ENCODE measurements at regions not wholly inside any gene's neighbourhood (a gene's known extent, or its start where the extent isn't known, plus 50 kb on each side); places are given as distances from the start of the nearest gene placed in this dataset.
A peak's percentile ranks its signal among the peaks of the same experiment; 100 is the strongest.
"Not testable (repeated sequence)": the region's sequence is repeated elsewhere in the genome, so short reads cannot be mapped to it uniquely, and the experiment has no call there.

DNA sequence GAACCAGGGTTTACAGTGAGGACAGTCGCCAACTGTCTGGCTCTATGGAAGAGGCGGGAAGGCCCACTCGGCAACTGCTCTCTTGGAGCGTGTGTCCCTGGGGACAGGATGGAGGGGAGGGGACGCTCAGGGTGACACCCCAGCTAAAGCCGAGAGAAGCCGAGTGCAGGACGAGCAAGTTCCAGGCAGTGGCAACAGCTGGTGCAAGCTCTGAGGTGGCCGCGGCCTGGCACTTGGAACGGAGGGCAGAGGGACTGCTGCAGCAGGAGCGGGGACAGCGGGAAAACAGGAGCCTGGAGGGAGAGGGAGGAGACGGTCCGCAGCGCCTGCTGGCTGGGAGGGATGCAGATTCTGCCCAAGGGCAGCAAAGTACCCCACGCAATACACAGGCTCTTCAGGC, 113.8 kb upstream of the CCZ1B start:
- not testable (repeated sequence) for DNase-seq

DNA sequence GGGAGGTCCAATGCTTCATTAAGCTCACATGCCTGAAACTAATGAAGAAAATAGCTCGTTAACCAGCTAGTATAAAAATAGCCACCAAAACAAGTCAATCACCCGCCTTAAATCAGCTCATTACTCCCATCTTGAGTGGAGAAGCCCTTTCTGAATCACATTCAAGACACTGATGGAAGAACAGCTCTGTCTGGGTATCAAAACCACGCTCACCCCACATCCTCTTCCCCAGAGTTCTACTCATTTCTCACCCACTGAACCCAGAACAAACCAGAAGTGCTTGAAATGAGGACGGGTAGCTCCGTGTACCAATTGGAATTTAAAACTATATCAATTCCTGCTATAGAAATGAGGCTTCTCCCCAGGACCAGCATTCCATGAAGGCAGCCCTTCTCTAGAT, 120.8 kb upstream of the CCZ1B start:
- not testable (repeated sequence) for DNase-seq

- DNase-seq: not testable (repeated sequence)
These were observed 124.2 kb upstream of the CCZ1B start for GRCh38 chr7:6950231-6950630.

DNA sequence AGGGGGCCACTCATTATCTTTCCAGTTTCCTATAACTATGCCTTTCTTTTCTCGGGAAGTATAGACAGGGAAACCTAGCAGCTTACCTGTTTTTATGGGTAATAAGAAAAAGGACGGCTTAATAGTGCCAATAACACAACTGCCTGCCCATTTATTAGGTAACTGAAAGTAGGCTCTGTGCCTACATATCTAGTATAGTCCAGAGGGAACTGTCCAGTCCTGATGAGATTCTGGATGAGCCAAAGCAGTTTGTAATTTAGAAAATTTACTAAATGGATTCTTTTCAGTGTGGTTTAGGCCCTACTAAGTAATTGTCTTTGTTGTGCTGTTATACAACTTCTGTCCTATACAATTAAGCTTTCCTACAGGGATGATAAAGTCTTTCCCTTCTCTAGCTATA, 125.5 kb upstream of the CCZ1B start:
- DNase-seq: not testable (repeated sequence)

DNA sequence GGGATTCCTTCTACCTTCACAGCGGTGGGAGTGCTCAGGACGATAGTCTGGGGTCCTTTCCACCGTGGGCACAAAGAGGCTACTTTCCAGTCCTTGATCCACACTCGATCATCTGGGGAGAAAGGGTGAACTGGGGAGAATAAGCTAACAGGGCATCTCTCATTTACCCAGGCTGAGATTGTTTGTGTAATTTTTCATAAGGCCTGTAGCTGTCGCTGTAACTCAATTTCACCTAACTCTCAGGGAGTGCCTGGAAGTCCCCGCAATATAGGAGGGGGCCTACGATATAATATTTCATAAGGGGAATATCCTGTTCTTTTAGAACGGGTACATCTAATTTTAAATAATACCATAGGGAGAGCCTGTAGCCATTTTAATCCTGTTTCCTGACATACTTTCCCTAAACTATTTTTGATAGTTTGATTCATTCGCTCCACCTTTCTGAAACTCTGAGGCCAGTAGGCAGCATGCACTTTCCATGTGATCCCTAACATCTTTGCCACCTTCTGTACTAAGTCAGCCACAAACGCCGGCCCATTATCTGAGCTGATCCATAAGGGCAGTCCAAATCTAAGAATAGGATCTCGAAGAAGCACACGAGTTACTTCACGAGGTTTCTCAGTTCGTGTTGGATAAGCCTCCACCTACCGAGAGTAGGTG, 127.2 kb upstream of the CCZ1B start:
- peak in 1 of 2 donors; percentile 0 for DNase-seq

DNA sequence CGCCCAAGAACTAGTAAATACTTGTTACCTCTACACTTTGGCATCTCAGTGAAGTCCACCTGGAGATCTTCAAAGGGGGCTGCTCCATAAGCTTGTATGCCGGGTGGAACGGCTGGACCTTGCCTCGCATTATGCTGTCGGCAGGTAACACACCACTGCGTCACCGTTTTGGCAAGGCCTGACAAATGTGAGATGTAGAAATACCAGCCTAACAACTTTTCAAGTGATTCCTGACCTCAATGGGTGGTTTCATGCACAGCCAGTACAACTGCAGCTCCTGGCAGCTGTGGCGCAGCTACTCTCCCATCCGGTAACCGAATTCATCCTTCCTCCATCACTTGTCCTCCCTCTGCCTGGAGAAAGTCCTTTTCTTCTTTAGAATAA, 127.7 kb upstream of the CCZ1B start:
- DNase-seq: not testable (repeated sequence)

DNA sequence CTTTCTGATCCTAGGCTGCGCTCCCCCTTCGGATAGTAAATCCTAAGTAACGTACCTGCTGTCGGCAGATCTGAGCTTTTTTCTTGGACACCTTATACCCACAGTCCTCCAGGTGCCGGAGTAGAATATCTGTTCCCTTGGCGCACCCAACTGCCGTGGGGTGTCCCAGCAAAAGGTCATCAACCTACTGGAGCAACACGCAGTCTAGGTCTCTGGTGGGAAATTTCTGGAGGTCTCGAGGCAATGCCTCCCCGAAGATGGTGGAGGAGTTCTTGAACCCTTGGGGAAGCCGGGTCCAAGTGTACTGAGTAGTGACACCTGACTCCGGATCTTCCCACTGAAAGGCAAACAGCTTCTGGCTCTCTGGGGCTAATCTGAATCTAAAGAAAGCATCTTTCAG, 129.3 kb upstream of the CCZ1B start:
- not testable (repeated sequence) for DNase-seq

- not testable (repeated sequence) for DNase-seq
These were observed 130.0 kb upstream of the CCZ1B start for GRCh38 chr7:6955990-6956566.

DNA sequence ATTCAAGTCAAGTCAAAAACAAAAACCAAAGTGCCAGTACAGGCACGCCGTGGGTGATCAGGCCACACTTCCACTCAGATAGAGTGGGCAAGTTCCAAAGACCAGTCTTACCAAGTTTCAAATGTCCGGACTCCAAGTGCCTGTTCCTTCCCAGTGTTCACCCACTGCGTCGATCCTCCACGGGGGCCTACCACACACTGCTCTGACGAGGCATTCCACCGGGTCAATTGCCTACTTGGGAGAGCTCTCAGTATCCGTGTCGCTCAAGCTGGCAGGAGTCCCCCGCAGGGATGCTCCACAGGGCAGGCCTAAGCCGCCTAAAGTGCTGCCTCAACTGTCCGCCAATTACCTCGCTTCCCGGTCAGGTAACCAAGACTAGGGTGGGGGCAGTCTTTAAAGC, 132.3 kb upstream of the CCZ1B start:
- DNase-seq: not testable (repeated sequence)

- DNase-seq: not testable (repeated sequence)
These were observed 133.9 kb upstream of the CCZ1B start for GRCh38 chr7:6959942-6960341.

DNA sequence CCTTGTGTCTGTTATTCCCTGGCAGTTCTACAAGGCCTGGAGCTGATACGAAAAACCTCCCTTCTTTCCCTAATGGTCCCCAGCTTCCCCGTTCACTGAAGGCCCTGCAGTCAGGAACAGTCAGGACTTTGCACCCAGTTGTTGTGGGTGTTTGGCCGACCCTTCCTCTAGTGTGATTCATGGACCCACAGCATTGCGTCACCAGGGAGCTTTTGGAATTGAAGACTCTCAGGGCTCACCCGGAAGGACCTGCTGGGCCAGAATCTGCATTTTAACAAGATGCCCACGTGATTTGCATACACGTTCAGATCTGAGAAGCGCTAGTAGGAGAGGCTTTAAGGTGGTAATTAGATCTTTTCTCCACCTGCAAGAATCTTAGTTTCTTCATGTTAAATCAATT, 136.8 kb upstream of the CCZ1B start:
- DNase-seq: not testable (repeated sequence)

DNA sequence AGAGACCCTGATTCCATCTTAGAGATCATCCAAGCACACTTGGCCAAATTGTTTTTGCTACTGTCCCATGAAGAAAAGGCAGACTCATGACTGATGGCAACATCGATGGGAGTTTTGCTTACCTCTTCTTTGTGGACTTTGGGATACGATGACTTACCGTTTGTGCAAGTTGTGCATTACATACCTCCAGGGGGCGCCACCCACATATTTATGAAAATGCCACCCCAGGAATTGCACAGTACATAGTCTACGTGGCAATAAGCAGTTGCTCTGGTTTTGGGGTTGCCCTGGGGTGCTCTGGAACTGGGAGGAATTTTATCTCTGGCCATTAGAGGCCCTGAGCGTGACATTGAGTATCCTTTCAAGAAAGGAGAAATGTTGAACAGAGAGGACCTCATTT, 139.0 kb upstream of the CCZ1B start:
- peak; percentile 35 to 55 for DNase-seq

- DNase-seq: not testable (repeated sequence)
These were observed 144.1 kb upstream of the CCZ1B start for GRCh38 chr7:6970180-6970579.

- DNase-seq: not testable (repeated sequence)
These were observed 148.8 kb upstream of the CCZ1B start for GRCh38 chr7:6974876-6975275.

GRCh38 chr7:6975346-6975745, 149.3 kb upstream of the CCZ1B start:
- DNase-seq: not testable (repeated sequence)

DNA sequence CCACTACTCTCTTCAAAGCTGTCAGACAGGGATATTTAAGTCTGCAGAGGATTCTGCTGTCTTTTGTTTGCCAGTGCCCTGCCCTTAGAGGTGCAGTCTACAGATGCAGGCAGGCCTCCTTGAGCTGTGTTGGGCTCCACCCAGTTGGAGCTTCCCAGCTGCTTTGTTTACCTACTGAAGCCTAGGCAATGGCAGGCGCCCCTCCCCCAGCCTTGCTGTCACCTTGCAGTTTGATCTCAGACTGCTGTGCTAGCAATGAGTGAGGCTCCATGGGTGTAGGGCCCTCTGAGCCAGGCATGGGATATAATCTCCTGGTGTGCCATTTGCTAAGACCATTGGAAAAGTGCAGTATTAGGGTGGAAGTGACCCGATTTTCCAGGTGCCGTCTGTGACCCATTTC, 151.3 kb upstream of the CCZ1B start:
- DNase-seq: not testable (repeated sequence)

DNA sequence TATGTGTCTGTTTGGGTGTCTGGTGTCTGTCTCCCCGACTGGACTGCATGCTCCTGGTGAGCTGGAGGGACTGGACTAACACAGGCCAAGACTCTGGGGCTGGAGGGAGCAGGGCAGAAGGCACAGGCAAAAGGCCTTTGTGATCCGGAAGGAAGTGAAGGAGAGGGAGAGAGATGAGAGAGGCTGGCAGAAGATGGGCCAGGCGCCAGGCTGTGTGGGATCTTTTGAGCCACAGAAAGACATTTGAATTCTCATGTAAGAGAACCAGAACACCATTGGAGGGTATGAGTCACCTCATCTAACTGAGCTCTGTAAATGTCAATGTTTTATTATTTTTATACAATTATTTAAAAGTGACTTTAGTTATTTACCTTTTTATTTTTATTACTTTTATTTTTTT, 152.3 kb upstream of the CCZ1B start:
- DNase-seq: not testable (repeated sequence)

- not testable (repeated sequence) for DNase-seq
These were observed 153.4 kb upstream of the CCZ1B start for GRCh38 chr7:6979456-6979855.

DNA sequence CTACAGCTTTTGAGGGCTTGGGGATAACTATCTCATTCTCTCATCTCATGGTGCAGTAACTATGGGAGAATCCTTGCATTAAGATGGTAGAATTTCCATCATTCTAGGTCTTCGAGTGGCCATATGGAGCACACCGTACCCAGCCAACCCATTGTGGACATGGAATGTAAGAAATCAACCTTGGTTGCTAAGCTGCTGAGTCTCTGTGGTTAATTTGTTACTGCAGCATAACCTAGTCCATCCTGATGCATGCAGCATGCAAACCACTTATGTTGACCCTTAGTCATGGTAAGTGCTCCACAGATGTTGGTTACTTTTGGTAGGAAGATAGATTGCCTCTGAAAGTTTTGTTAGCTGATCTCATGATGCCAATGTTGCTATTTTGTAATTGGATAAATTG, 156.3 kb upstream of the CCZ1B start:
- DNase-seq: not testable (repeated sequence)

GRCh38 chr7:6986892-6987291, 160.8 kb upstream of the CCZ1B start:
- DNase-seq: not testable (repeated sequence)

DNA sequence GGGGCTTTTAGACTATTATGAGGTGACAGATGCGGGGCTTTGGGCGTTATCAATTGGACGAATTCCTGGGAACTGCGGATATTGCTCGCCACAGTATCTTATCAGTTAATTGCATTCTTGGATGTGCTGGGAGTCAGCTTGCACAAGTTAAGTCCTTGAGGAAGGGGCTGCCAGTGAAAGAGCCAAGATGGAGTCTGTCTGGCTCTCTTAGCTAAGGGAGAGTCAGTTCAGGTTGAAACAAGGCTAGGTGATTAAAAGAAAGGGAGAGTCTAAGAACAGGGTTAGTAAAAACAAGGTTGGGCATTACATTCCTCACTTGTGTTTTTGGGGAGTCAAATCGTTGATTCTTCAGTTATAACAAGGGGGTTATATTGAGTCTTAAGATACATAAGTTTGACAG, 162.5 kb upstream of the CCZ1B start:
- not testable (repeated sequence) for DNase-seq

- not testable (repeated sequence) for DNase-seq
These were observed 163.9 kb upstream of the CCZ1B start for GRCh38 chr7:6989968-6990367.

- DNase-seq: not testable (repeated sequence)
These were observed 164.5 kb upstream of the CCZ1B start for GRCh38 chr7:6990426-6991152.

DNA sequence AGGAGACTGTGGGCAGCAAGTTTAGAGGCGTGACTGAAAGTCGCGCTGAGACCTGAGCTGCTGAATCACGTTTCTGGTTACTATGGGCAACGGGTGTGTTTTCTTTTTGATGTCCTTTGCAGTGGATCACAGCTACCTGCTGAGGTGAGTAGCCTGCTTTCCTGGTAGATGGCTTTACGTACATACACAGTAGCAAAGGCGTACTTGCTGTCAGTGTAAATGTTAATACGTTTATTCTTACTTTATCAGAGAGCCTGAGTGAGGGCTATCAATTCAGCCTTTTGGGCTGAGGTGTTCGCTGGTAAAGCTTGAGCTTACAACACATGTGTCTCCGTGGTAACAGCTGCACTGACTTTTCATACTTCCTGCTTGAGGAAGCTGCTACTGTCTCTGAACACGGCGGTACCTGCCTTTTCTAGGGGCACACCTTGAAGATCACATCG, 165.1 kb upstream of the CCZ1B start:
- peak; percentile 73 to 79 for DNase-seq

Data from CD4-positive, alpha-beta T cell treated with Interleukin-1 beta for 1 hour (primary cell).